Activated CD4-positive, alpha-beta memory T cell treated with anti-CD3 and anti-CD28 coated beads for 36 hours (primary cell): ENCODE measurements at regions not wholly inside any gene's neighbourhood (a gene's known extent, or its start where the extent isn't known, plus 50 kb on each side); places are given as distances from the start of the nearest gene placed in this dataset.

Experiments
- CTCF ChIA-PET: fragments of 350-600 bp; sonication (Branson Sonifier 250); formaldehyde crosslinking; loops from one replicate; lab custom pipeline; 2021; ENCODE audit warnings: antibody characterized with exemption, inconsistent platforms; lab: Charles Lee
- POLR2A ChIA-PET: fragments of 350-600 bp; sonication (Branson Sonifier 250); formaldehyde crosslinking; loops from one replicate; lab custom pipeline; 2021; ENCODE audit warnings: antibody characterized with exemption; lab: Charles Lee
- DNase-seq: peaks from one replicate; pipeline ENCODE4 v3.0.0-alpha.2; 2020
- H3K27ac Mint-ChIP-seq: one replicate; pipeline ENCODE4 v1.8.0; 2021; ENCODE audit warnings: mixed read lengths
- H3K27me3 Mint-ChIP-seq: one replicate; pipeline ENCODE4 v1.8.0; 2021; ENCODE audit warnings: mixed read lengths
- H3K36me3 Mint-ChIP-seq: one replicate; pipeline ENCODE4 v1.8.0; 2021; ENCODE audit warnings: mixed read lengths
- H3K4me1 Mint-ChIP-seq: one replicate; pipeline ENCODE4 v1.8.0; 2021; ENCODE audit warnings: low read depth, mixed read lengths
- H3K4me3 Mint-ChIP-seq: one replicate; pipeline ENCODE4 v1.8.0; 2021; ENCODE audit warnings: mild to moderate bottlenecking, mixed read lengths
- H3K9me3 Mint-ChIP-seq: one replicate; pipeline ENCODE4 v1.8.0; 2021; ENCODE audit warnings: mixed read lengths
- intact Hi-C: fragments of 100-400 bp; cut with micrococcal nuclease; formaldehyde crosslinking; loops from one replicate; pipeline ENCODE4 v1.15.1; 2023

- ChIA-PET POLR2A (no interaction called here), CTCF (interaction anchor here (0.6 to 1.8 kb wide), 2 partner anchors 34 to 66 kb away, joined by 3 to 11 read pairs; no protein-coding TSS in a partner anchor)
- intact Hi-C loops = no loop called here
- DNase-seq = no peak
- Mint-ChIP-seq H3K36me3 (no peaks in the 10 kb centered on the region), H3K4me1 (no peaks in the 10 kb centered on the region), H3K9me3 (no peaks in the 10 kb centered on the region), H3K4me3 (no peak overlapping the region), H3K27me3 (peaks cover 2% of the 10 kb centered on the region), H3K27ac (no peak overlapping the region)
Measured at GRCh38 chr7:12456506-12456905, 52.8 kb upstream of the VWDE start.

DNA sequence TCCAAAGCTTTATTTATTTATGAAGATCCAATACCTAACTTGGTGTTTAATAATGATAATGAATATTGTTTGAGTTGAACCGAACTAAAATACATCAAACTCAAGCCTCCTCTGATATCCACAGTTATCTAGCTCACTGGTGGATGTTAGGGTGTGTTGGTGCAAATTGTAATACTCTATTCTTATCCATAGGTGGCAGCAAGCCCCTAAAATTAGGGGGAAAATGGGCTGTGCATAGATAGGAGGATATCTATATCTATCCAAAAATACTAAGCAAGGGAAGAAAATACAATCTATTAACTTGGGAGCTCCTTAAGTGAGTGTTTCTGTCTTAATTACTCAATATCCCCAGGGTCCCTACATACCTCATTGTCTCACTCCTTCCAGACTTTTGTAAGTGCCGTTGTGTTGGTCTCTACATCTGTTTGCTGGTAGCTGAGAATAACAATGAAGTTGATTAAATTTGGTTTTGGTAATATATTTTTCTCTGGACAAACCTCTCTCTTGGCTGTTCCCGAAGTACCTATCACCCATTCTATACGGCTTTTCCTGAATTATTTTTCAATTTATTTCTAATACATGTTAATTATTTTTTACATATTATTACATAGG lies 55.0 kb upstream of the VWDE start:
- intact Hi-C loops = loop anchor here (1.0 kb wide), 3 partner anchors 32 to 391 kb away; no protein-coding TSS in a partner anchor
- Mint-ChIP-seq H3K4me1 (no peaks in the 10 kb centered on the region), H3K27ac (no peak overlapping the region), H3K36me3 (no peaks in the 10 kb centered on the region), H3K27me3 (peaks cover 2% of the 10 kb centered on the region), H3K4me3 (no peak overlapping the region), H3K9me3 (no peaks in the 10 kb centered on the region)
- CTCF ChIA-PET = interaction anchor here (0.5 to 3.5 kb wide), 31 partner anchors 8 to 1178 kb away, joined by 3 to 165 read pairs (median 5); no protein-coding TSS in a partner anchor
- no peak for DNase-seq
- POLR2A ChIA-PET = no interaction called here

- Mint-ChIP-seq H3K36me3 (no peaks in the 10 kb centered on the region), H3K9me3 (no peaks in the 10 kb centered on the region), H3K27ac (no peak overlapping the region), H3K27me3 (no peaks in the 10 kb centered on the region), H3K4me1 (no peaks in the 10 kb centered on the region), H3K4me3 (no peak overlapping the region)
- no peak for DNase-seq
- CTCF ChIA-PET = interaction anchor here (2.1 kb wide), 1 partner anchor 9 kb away, joined by 10 read pairs; no protein-coding TSS in a partner anchor
- intact Hi-C loops = no loop called here
- POLR2A ChIA-PET = no interaction called here
Measured at GRCh38 chr7:12467837-12468236, 64.2 kb upstream of the VWDE start.

DNA sequence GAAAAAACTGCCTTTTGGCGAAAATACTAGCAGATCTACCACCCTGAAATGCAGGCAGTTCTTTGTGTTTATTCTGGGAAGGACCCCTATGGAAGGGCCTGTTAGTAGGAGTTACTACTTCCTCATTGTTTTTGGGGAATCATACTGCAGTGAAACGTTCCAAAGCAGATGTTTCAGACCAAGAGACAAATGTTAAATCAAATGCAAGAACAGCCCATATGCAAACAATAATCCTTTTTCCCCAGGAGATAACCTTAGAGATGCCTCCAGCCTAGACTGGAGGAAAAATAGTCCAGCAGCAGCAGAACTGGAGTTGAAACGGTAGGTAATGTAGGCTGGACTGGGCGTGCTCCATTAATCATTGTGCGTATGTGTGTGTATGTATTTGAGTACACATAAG lies 65.9 kb upstream of the VWDE start:
- CTCF ChIA-PET = interaction anchor here (0.6 to 1.1 kb wide), 2 partner anchors 16 to 21 kb away, joined by 4 read pairs; no protein-coding TSS in a partner anchor
- DNase-seq = no peak
- H3K36me3 Mint-ChIP-seq = no peaks in the 10 kb centered on the region
- H3K4me3 Mint-ChIP-seq = no peak overlapping the region
- H3K27me3 Mint-ChIP-seq = no peaks in the 10 kb centered on the region
- H3K9me3 Mint-ChIP-seq = no peaks in the 10 kb centered on the region
- intact Hi-C loops = no loop called here
- no peak overlapping the region for H3K27ac Mint-ChIP-seq
- POLR2A ChIA-PET = no interaction called here
- H3K4me1 Mint-ChIP-seq = no peaks in the 10 kb centered on the region

- no peak for DNase-seq
- ChIA-PET POLR2A (no interaction called here), CTCF (interaction anchor here (0.7 to 1.0 kb wide), 2 partner anchors 13 to 19 kb away, joined by 3 to 4 read pairs; no protein-coding TSS in a partner anchor)
- Mint-ChIP-seq H3K4me3 (no peak overlapping the region), H3K9me3 (no peaks in the 10 kb centered on the region), H3K36me3 (no peaks in the 10 kb centered on the region), H3K27me3 (no peaks in the 10 kb centered on the region), H3K4me1 (no peaks in the 10 kb centered on the region), H3K27ac (no peak overlapping the region)
- intact Hi-C loops = no loop called here
Measured at GRCh38 chr7:12470930-12471329, 67.3 kb upstream of the VWDE start.

DNA sequence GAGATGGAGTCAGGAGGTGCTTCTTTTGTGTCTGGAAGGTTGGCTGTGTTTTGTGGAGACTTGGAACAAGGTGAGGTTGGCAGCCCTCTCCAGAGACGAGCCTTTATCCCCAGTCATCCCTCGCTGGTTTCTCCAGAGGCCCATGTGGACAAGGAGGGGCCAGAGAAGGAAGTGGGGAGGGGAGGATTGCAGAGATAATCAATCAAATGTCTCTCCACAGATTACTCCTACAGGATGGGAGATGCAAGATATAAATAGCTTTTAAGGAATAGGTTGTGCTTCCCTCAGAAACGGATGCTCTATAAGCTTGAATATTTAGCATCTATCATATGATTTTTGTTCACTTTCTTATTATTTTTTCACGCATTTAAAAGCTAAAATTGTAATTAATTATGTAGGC lies 70.4 kb upstream of the VWDE start:
- H3K36me3 Mint-ChIP-seq = no peaks in the 10 kb centered on the region
- POLR2A ChIA-PET = no interaction called here
- no peak overlapping the region for H3K4me3 Mint-ChIP-seq
- no peak overlapping the region for H3K27ac Mint-ChIP-seq
- no peak for DNase-seq
- CTCF ChIA-PET = interaction anchor here (1.7 to 1.9 kb wide), 2 partner anchors 14 to 16 kb away, joined by 4 to 9 read pairs; no protein-coding TSS in a partner anchor
- intact Hi-C loops = no loop called here
- H3K9me3 Mint-ChIP-seq = no peaks in the 10 kb centered on the region
- no peaks in the 10 kb centered on the region for H3K27me3 Mint-ChIP-seq
- H3K4me1 Mint-ChIP-seq = no peaks in the 10 kb centered on the region

DNA sequence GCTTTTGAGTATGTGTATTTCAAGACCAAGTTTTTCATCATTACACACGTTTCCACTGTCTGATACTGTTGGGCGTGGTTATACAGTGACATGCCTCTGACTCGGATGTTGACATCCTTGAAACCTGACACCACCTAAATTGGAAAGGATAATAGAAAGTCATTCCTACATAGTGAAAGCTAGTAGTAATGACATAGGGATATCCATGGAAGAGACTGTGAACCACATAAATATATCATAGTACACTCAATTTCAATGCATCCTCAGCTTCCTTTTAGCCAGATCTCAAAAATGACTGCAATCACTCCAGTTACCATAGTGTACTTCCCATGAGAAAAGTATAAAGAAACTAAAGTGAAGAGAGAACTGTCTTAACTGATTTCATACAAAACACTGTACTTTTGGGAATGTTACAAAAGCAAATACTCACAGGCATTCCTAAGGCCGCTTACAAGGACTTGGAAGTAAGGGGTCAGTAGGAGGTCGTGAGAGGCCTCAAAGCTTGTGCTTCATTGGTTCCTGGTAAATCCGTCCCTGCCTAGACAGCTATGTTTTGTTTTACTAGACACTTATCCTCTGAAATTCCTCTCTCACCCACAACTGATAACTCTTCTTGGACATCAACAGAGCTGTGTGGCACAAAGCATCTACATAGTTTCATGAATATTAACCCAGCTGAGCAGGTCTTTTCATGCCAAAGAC lies 71.8 kb upstream of the VWDE start:
- no peak for DNase-seq
- ChIA-PET CTCF (interaction anchor here (1.7 to 4.1 kb wide), 4 partner anchors 13 to 18 kb away, joined by 4 to 19 read pairs (median 10); no protein-coding TSS in a partner anchor), POLR2A (no interaction called here)
- Mint-ChIP-seq H3K27me3 (no peaks in the 10 kb centered on the region), H3K27ac (no peak overlapping the region), H3K4me1 (no peaks in the 10 kb centered on the region), H3K9me3 (no peaks in the 10 kb centered on the region), H3K36me3 (no peaks in the 10 kb centered on the region), H3K4me3 (no peak overlapping the region)
- intact Hi-C loops = no loop called here

DNA sequence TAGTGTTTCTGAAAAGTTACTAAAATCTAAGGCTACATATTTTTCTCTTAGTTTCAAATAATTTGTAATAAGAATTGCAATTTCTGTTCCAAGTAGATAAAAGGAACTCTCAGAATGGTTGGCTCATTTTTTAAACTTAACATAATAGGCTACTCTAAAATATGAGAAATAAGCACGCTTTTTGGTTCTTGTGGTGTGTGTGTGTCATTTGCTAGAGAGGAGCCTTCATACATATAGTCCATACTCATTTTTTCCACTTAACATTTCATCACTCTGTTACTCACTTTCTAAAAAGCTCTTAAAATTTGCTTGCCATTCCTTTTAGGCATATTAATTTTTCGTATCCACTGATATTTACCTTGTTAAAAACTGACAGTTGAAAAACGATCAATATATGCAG lies 74.0 kb upstream of the VWDE start:
- intact Hi-C loops = no loop called here
- H3K36me3 Mint-ChIP-seq = no peaks in the 10 kb centered on the region
- no peak overlapping the region for H3K4me3 Mint-ChIP-seq
- POLR2A ChIA-PET = no interaction called here
- H3K27ac Mint-ChIP-seq = no peak overlapping the region
- H3K9me3 Mint-ChIP-seq = no peaks in the 10 kb centered on the region
- peaks cover 9% of the 10 kb centered on the region for H3K4me1 Mint-ChIP-seq
- DNase-seq = no peak
- CTCF ChIA-PET = interaction anchor here (2.5 to 4.1 kb wide), 2 partner anchors 12 to 19 kb away, joined by 10 to 19 read pairs; no protein-coding TSS in a partner anchor
- no peaks in the 10 kb centered on the region for H3K27me3 Mint-ChIP-seq

- no peaks in the 10 kb centered on the region for H3K36me3 Mint-ChIP-seq
- ChIA-PET POLR2A (no interaction called here), CTCF (interaction anchor here (1.0 to 5.3 kb wide), 3 partner anchors 19 to 24 kb away, joined by 3 to 41 read pairs (median 3); no protein-coding TSS in a partner anchor)
- no peaks in the 10 kb centered on the region for H3K9me3 Mint-ChIP-seq
- intact Hi-C loops = loop anchor here (5.0 to 10.0 kb wide), 2 partner anchors 79 to 647 kb away; partner anchors contain the start of genes THSD7A and VWDE
- H3K4me3 Mint-ChIP-seq = peak overlapping the region; percentile 40
- peaks cover 10% of the 10 kb centered on the region for H3K4me1 Mint-ChIP-seq
- DNase-seq = no peak
- H3K27ac Mint-ChIP-seq = no peak overlapping the region
- H3K27me3 Mint-ChIP-seq = no peaks in the 10 kb centered on the region
Measured at GRCh38 chr7:12481722-12482121, 78.1 kb upstream of the VWDE start.

DNA sequence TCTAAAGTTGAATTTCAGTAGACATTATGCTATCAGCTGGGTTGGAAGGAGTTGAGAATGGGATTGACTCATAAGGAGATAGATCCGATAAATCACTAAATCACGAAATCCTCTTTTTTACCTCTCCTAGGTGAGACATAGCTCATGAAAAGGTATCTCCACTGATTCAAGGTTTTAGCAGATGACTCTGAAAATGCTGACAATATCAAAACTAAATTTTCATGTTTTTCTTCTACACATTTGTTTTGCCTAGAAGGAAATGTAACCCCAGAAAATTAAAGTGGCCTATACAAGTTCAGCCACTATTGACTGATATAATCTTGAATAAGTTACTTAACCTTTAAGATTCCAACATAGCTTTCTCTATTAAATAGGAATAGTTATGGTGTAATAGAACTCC lies 82.2 kb upstream of the VWDE start:
- Mint-ChIP-seq H3K9me3 (no peaks in the 10 kb centered on the region), H3K4me3 (no peak overlapping the region), H3K27ac (no peak overlapping the region), H3K36me3 (no peaks in the 10 kb centered on the region), H3K4me1 (peaks cover 10% of the 10 kb centered on the region), H3K27me3 (no peaks in the 10 kb centered on the region)
- no peak for DNase-seq
- intact Hi-C loops = loop anchor here (10.0 kb wide), 1 partner anchor 651 kb away; the partner anchor contains the start of gene THSD7A
- CTCF ChIA-PET = interaction anchor here (5.3 kb wide), 1 partner anchor 27 kb away, joined by 41 read pairs; no protein-coding TSS in a partner anchor
- POLR2A ChIA-PET = no interaction called here

- H3K27me3 Mint-ChIP-seq = no peaks in the 10 kb centered on the region
- CTCF ChIA-PET = interaction anchor here (0.6 to 4.3 kb wide), 8 partner anchors 13 to 97 kb away, joined by 3 to 165 read pairs (median 4); a partner anchor contains a TSS
- H3K9me3 Mint-ChIP-seq = no peaks in the 10 kb centered on the region
- no peak overlapping the region for H3K27ac Mint-ChIP-seq
- H3K4me3 Mint-ChIP-seq = no peak overlapping the region
- no peaks in the 10 kb centered on the region for H3K4me1 Mint-ChIP-seq
- intact Hi-C loops = loop anchor here (10.0 kb wide), 1 partner anchor 654 kb away; the partner anchor contains the start of gene THSD7A
- POLR2A ChIA-PET = no interaction called here
- DNase-seq = no peak
- no peaks in the 10 kb centered on the region for H3K36me3 Mint-ChIP-seq
Measured at GRCh38 chr7:12488341-12488740, 82.2 kb upstream of the SCIN start.
